GM10266 (cell line): ENCODE measurements at regions not wholly inside any gene's neighbourhood (a gene's known extent, or its start where the extent isn't known, plus 50 kb on each side); places are given as distances from the start of the nearest gene placed in this dataset.

Source experiments
- DNase-seq: peaks from one replicate; pipeline ENCODE4 v3.0.0; 2012; ENCODE audit errors: extremely low spot score
- TF ChIP-seq, protein P1 (sequence below): IDR thresholded peaks from 2 replicates; pipeline ENCODE4 v1.5.1; 2012; ENCODE audit warnings: mild to moderate bottlenecking, low read depth; ENCODE audit not compliant: control insufficient read depth, insufficient read depth; ENCODE audit errors: missing control alignments

DNA sequence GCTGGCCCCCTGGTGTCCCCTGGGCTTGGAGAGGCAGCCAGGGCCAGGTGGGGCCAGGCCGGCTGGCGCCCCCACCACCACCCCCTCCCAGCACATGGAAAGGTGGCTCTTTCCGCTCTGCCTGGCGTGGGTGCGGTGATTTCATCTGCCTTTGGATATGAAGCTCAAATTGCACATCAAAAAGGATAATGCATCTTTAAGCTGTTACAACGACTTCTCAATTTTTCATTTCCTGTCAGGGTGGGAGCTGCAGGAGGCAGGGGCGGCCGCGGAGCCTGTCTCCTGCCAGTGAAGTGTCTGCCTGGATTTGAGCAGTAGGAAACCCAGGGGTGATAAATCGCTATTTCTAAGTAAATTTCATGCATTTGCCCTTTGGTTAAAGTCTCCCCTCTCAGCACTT lies 169.2 kb upstream of the MVB12B start:
- TF ChIP-seq, protein P1, sequence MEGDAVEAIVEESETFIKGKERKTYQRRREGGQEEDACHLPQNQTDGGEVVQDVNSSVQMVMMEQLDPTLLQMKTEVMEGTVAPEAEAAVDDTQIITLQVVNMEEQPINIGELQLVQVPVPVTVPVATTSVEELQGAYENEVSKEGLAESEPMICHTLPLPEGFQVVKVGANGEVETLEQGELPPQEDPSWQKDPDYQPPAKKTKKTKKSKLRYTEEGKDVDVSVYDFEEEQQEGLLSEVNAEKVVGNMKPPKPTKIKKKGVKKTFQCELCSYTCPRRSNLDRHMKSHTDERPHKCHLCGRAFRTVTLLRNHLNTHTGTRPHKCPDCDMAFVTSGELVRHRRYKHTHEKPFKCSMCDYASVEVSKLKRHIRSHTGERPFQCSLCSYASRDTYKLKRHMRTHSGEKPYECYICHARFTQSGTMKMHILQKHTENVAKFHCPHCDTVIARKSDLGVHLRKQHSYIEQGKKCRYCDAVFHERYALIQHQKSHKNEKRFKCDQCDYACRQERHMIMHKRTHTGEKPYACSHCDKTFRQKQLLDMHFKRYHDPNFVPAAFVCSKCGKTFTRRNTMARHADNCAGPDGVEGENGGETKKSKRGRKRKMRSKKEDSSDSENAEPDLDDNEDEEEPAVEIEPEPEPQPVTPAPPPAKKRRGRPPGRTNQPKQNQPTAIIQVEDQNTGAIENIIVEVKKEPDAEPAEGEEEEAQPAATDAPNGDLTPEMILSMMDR, result no peak
- no peak for DNase-seq

DNA sequence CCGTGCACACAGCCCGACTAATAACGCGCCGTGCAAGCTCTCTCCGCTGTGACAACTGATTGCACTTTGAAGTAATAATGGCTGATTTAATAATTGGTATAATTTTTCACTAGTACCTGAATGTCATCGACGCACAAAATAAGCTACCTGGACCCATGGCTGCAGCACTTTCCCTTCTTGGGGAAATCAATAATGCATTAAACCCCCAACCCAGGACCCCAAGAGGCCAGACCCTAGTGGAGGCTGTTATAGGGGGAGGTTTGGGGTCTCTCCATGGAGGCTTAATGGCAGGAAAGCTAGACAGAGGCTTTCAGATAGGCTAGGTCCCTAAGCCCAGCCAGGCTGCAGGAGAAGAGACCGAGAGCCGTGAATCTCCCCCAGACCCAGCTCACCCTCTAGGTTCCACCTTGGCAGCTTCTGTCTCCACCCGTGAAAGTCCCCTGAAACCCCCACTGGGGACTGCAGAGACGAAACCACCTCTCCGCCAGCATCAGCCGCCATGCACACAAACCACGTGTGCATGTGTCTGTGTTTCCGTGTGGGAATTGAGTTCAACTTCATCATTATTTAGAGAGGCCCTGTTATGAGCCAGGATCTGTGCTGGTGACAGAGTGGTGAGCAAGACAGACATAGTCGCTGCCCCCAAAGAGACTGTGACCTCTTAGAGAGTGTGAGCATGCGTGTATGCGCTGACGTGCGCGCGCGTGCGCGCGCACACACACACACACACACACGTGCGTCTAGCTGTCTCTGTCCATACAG lies 168.6 kb upstream of the MVB12B start:
- TF ChIP-seq, protein P1, result no peak
- no peak for DNase-seq

DNA sequence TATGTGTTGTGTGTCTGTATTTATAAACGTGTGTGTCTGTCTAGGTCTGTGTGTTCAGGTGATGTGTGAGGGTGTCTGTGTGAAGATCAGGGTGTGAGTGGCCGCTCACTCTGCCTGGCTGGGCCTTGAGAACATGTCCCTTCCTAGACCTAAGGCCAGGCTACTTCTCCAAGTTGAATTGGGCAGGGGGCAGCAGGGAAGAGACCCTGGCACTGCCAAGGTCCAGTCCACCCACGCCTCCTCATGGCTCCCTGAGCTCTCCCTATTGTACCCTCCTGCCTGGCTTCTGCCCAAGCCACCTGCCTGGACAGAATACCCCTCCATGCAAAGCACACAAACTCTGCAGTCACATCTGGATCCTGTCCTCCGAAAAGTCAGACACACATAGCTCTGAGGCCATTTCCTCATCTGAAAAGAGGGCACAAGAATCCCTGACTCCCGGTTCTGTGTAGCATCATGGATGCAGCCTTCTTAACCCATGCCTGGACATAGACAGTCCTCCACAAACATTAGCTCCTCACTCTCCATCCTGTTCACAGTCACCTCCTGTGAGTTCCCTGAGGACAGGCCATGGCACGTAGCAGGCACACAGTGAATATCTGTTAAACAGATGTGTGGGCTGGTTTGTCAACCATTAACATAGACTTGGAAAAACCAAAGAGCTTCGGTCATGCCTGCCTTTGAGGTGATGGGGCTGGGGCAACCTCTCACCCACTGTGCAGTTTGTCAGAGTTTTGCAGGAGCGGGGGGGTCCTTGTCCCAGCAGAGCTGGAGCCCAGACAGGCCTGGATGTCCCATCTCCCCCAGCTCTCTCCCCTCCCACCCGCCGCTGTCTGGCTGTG lies 167.8 kb upstream of the MVB12B start:
- DNase-seq, result no peak
- TF ChIP-seq, protein P1, result no peak

DNA sequence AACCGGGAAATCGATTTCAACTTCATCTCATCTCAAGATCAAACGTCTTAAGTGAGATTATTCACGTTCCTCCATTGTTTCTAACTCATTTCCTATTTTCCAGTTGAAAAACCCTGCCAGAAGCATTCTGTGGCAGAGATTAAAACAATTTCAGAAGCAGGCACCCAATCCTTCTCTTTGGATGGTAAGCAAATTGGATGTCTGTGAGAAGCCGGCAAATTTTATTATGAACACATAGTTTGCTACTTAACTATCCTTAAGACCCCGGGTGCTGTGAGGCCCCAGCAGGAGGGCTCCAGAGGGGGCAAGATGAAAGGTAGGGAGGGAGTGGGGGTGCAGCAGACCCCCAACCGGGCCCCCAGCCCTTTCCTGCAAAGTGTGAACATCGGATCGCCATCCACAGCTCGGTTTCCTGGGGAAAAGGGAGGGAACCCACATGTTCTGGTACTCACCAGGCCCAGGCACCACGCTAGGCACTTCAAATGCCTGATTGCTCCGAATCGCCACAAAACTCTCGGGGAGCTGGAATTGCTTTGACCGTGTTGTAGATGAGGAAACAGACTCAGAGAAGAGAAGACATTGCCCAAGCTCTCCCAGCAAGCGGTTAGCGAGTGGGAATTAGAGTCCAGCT lies 167.1 kb upstream of the MVB12B start:
- DNase-seq, result no peak
- TF ChIP-seq, protein P1, result no peak

DNA sequence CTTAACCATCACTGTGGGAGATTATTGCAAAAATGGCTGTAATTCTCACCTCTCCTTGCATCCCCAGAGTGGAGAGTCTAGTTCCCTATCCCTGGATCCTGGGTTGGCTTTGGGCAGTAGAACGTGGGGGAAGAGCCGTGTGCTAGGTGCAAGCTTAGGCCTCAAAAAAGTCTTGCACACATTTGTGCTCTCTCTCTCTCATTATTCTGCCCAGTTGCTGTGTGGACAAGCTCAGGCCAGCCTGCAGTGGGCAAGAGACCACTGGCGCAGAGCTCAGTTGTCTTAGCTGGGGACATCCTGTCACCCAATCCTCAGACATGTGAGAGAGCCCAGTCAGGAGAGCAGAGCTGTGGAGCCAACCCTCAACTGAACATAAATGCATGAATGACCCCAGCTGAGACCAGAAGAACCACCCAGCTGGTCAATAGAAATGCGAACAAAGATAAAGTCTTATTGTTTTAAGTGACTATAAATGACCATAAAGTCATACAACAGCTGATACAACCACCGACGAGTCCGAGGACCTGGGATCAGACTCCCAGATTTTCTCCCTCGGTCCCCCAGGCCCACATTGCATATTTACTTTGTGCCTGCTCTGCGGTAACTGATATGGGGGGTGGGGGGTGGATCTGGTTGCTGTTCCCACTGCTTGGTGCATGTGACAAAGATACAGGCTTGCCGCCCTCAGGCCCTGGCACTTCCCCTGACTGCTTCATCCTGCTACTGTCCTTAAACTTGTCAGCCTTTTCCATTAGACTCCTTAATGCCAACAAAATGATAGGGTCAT lies 166.4 kb upstream of the MVB12B start:
- TF ChIP-seq, protein P1, result no peak
- DNase-seq, result no peak

GRCh38 chr9:126160854-126161329 lies 165.7 kb upstream of the MVB12B start:
- DNase-seq, result no peak
- TF ChIP-seq, protein P1, result no peak
